Thyroid gland (tissue), 4 donors: ENCODE measurements at regions not wholly inside any gene's neighbourhood (a gene's known extent, or its start where the extent isn't known, plus 50 kb on each side); places are given as distances from the start of the nearest gene placed in this dataset.

Source experiments
- POLR2A ChIP-seq, 2 donors: fragments of 450-650 bp; IDR thresholded peaks; one replicate each; pipeline ENCODE4 v1.6.1; 2017; ENCODE audit warnings: antibody characterized with exemption in 2 of 2, mild to moderate bottlenecking in 2 of 2, moderate library complexity in 1 of 2
- TF ChIP-seq, protein P1 (sequence below), 6 experiments: fragments of 200-600 bp in 3 of 6; fragments of 450-650 bp in 3 of 6; sonication (generic) in 3 of 6; IDR thresholded peaks; one replicate each; pipeline ENCODE4 v1.5.1; 2016 to 2019; ENCODE audit warnings: antibody characterized with exemption in 6 of 6, mild to moderate bottlenecking in 2 of 6, inconsistent platforms in 1 of 6, moderate library complexity in 1 of 6

DNA sequence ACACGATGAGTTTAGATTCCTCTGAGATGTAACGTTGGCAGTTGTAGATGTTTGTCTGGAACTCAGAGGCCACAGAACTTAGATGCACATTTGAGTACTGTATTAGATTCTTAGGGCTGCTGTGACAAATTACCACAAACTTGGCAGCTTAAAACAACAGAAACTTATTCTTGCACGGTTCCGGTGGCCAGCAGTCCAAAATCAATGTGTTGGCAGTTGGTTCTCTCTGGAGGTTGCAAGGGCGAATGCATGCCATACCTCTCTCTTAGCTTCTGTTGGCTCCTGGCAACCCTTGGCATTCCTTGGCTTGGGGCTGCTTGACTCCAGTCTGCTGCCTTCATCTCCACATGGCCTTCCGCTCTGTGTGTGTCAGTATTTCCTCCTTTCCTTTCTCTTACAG, 118.9 kb downstream of the C12orf75 start:
- TF ChIP-seq, protein P1, sequence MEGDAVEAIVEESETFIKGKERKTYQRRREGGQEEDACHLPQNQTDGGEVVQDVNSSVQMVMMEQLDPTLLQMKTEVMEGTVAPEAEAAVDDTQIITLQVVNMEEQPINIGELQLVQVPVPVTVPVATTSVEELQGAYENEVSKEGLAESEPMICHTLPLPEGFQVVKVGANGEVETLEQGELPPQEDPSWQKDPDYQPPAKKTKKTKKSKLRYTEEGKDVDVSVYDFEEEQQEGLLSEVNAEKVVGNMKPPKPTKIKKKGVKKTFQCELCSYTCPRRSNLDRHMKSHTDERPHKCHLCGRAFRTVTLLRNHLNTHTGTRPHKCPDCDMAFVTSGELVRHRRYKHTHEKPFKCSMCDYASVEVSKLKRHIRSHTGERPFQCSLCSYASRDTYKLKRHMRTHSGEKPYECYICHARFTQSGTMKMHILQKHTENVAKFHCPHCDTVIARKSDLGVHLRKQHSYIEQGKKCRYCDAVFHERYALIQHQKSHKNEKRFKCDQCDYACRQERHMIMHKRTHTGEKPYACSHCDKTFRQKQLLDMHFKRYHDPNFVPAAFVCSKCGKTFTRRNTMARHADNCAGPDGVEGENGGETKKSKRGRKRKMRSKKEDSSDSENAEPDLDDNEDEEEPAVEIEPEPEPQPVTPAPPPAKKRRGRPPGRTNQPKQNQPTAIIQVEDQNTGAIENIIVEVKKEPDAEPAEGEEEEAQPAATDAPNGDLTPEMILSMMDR (IDR thresholded peaks at IDR 0.05) = no peak
- TF ChIP-seq POLR2A (IDR thresholded peaks at IDR 0.05) = no peak
